Lower lobe of right lung (tissue), 2 donors: ENCODE measurements at regions not wholly inside any gene's neighbourhood (a gene's known extent, or its start where the extent isn't known, plus 50 kb on each side); places are given as distances from the start of the nearest gene placed in this dataset.

Experiments used
- ATAC-seq, 2 donors: fragments of 200-7000 bp; cut with Tn5 transposase; one replicate each; pipeline ENCODE4 v1.9.1; 2020 to 2022; ENCODE audit warnings: mild to moderate bottlenecking in 2 of 2, moderate library complexity in 2 of 2
- DNase-seq: peaks from one replicate; pipeline ENCODE4 v3.0.0-alpha.2; 2020
- H3K27ac ChIP-seq: fragments of 200-600 bp; one replicate; pipeline ENCODE4 v1.8.0; 2022
- H3K27me3 ChIP-seq: fragments of 200-600 bp; one replicate; pipeline ENCODE4 v1.8.0; 2022; ENCODE audit warnings: low read depth
- H3K36me3 ChIP-seq: fragments of 200-600 bp; one replicate; pipeline ENCODE4 v1.8.0; 2022; ENCODE audit warnings: mild to moderate bottlenecking
- H3K4me1 ChIP-seq: fragments of 200-600 bp; one replicate; pipeline ENCODE4 v1.8.0; 2022
- H3K4me3 ChIP-seq: fragments of 200-600 bp; one replicate; pipeline ENCODE4 v1.8.0; 2022; ENCODE audit warnings: mild to moderate bottlenecking
- H3K9me3 ChIP-seq: fragments of 200-600 bp; one replicate; pipeline ENCODE4 v1.8.0; 2022
- intact Hi-C: fragments of 100-400 bp; cut with DNase I; formaldehyde crosslinking; loops from one replicate; pipeline ENCODE4 v1.11.0; 2022
- TF ChIP-seq, protein P1 (sequence below): fragments of 200-600 bp; IDR thresholded peaks from one replicate; pipeline ENCODE4 v1.8.0; 2022; ENCODE audit warnings: antibody characterized with exemption, mild to moderate bottlenecking
- donor health status: DM: no; HTN: yes; CAD: no; lungs with severe emphysema.

DNA sequence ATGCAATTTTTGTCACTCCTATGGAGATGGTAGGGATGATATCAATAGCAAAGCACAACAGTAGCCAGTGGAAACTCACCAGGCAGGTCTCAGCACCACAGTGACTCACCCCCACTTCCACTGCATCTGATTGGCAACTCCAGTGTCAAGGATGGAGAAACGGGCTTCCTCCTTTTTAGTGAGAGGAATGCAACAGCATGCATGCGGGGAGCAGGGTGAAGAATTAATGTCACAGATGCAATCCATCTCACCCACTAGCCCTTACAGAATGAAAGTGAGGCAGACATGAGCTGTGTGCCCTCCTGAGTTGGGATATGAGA lies 467.0 kb upstream of the C16orf82 start:
- H3K27me3 ChIP-seq, result no peaks in the 10 kb centered on the region
- no peaks in the 10 kb centered on the region for H3K9me3 ChIP-seq
- intact Hi-C loops, result no loop called here
- no peaks in the 10 kb centered on the region for H3K36me3 ChIP-seq
- ATAC-seq (no peak), DNase-seq (no peak)
- no peak overlapping the region for H3K4me3 ChIP-seq
- H3K4me1 ChIP-seq, result no peaks in the 10 kb centered on the region
- TF ChIP-seq, protein P1, sequence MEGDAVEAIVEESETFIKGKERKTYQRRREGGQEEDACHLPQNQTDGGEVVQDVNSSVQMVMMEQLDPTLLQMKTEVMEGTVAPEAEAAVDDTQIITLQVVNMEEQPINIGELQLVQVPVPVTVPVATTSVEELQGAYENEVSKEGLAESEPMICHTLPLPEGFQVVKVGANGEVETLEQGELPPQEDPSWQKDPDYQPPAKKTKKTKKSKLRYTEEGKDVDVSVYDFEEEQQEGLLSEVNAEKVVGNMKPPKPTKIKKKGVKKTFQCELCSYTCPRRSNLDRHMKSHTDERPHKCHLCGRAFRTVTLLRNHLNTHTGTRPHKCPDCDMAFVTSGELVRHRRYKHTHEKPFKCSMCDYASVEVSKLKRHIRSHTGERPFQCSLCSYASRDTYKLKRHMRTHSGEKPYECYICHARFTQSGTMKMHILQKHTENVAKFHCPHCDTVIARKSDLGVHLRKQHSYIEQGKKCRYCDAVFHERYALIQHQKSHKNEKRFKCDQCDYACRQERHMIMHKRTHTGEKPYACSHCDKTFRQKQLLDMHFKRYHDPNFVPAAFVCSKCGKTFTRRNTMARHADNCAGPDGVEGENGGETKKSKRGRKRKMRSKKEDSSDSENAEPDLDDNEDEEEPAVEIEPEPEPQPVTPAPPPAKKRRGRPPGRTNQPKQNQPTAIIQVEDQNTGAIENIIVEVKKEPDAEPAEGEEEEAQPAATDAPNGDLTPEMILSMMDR, result no peak
- H3K27ac ChIP-seq, result no peak overlapping the region

DNA sequence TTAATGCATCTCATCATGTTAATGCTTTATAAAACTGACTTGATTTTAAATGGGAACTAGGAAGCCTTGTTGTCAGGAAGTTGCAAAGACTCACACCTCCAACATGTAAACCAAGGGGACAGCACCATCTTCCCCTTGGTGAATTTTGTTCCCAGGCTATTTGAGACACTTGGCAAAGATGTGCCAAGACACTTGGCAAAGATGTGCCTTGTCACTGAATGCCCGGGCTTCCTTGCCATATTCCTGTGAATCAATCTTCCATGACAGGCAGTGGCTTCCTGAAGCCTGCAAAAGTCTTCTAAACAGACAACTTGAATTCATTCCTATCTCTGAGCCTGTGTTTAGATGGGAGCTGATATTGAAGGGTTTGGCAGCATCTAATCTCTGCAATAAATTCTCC lies 465.4 kb upstream of the C16orf82 start:
- TF ChIP-seq, protein P1, result no peak
- no peak for ATAC-seq
- H3K4me1 ChIP-seq, result no peaks in the 10 kb centered on the region

DNA sequence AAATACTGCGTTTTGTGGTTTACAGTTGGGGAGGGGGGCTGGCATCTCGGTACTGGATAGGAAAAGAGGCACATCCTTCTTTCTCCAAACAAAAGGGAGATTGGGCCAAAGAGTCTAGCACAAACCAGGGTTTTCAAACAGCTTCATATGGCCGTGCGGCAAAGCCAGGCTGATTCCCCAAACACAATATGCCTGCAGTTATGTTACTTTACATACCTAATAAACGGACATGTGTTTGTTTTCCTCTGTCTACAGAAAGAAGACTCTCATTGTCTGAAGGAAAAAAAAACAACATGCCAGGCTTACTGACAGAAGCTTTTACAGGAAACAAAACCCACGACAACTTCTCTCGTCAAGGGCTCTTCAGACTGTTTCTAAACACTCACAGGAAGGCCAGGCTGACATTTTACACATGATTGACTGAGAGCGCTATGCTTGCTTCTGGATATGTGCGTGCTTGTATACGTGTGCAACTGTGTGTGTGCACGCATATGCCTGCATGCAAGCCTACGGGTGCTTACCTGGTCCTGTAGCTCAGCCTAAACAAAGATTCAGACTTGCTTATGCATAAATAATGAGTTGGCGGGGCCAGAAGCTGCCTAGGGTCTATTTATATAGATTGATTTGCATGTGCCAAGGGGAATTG lies 461.0 kb upstream of the C16orf82 start:
- Histone ChIP-seq H3K27me3 (no peaks in the 10 kb centered on the region), H3K4me1 (no peaks in the 10 kb centered on the region), H3K36me3 (no peaks in the 10 kb centered on the region), H3K4me3 (no peak overlapping the region), H3K27ac (no peak overlapping the region), H3K9me3 (no peaks in the 10 kb centered on the region)
- no peak for DNase-seq
- no peak for ATAC-seq
- TF ChIP-seq, protein P1, result no peak
- intact Hi-C loops, result no loop called here

More for the DNA sequence above, 465.4 kb upstream of the C16orf82 start:
- Histone ChIP-seq H3K36me3 (no peaks in the 10 kb centered on the region), H3K4me3 (no peak overlapping the region), H3K9me3 (no peaks in the 10 kb centered on the region), H3K27ac (no peak overlapping the region), H3K27me3 (no peaks in the 10 kb centered on the region)
- DNase-seq, result no peak
- intact Hi-C loops, result no loop called here

DNA sequence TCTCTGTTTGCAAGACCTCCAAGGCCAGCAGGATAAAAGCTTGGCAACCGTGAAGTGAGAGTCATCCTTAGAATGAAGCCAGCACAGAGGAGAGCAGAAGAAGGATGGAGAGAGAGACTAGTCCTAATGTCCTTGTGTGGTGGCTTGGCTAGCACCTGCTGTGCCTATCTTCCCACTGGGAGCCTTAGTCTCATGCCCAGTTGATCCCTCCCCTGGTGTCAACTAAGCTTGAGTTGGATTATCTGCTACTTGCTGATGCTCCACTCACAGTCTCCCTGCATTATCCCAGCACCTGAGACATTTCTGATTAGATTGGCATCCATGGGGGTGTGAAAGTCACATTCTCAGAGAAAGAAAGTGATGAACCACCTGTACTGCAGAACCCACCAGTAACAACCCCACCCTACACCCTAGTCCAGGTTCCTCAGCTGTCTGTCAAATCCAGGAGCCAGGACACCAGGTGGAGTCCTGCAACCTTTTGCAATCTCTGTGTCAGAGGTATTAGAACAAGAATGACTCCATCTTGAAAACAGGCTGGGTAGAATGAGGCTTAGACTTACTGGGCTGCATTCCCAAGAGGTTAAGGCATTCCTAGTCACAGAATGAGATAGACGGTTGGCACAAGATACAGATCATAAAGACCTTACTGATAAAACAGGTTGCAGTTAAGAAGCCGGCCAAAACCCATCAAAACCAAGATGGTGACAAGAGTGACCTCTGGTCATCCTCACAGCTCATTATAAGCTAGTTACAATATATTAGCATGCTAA lies 460.2 kb upstream of the C16orf82 start:
- no peaks in the 10 kb centered on the region for H3K9me3 ChIP-seq
- H3K4me3 ChIP-seq, result no peak overlapping the region
- TF ChIP-seq, protein P1, result no peak
- intact Hi-C loops, result no loop called here
- H3K4me1 ChIP-seq, result no peaks in the 10 kb centered on the region
- DNase-seq, result no peak
- ATAC-seq, result no peak
- no peak overlapping the region for H3K27ac ChIP-seq
- H3K36me3 ChIP-seq, result no peaks in the 10 kb centered on the region
- H3K27me3 ChIP-seq, result no peaks in the 10 kb centered on the region

DNA sequence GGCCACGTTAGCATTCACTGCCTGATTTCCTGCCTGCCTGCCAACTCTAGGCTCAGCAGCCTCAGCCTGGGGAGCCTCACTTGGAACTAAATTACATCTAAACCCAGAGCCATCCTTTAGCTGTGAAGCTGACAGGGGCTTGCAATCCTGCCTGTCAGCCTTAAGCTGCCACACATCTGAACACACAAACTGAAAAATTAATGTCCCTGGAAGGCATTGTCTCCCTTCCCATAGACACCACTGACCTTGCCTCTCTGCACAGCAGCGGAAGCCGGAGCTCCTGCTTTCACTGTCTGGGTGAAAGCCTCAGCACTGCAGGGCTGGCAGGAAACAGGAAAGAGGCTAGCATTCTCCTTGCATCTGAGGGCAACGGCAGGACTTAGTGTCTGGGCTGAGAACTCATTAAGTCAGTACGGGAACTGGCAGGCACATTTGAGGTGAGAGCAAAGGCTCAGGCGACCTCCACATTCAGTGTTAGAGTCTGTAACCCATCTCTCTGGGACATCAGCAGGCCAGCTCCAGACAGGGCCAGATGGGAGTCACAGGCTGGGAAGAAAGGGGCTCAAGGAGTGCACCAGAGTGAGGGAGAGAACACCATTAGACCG lies 452.4 kb upstream of the C16orf82 start:
- intact Hi-C loops, result no loop called here
- H3K4me3 ChIP-seq, result no peak overlapping the region
- ATAC-seq, result no peak

More for the DNA sequence above, 452.4 kb upstream of the C16orf82 start:
- H3K27me3 ChIP-seq, result no peaks in the 10 kb centered on the region
- TF ChIP-seq, protein P1, result no peak
- no peaks in the 10 kb centered on the region for H3K36me3 ChIP-seq
- no peak overlapping the region for H3K27ac ChIP-seq
- no peak for DNase-seq
- no peaks in the 10 kb centered on the region for H3K4me1 ChIP-seq
- no peaks in the 10 kb centered on the region for H3K9me3 ChIP-seq
